ENCODE measurements at regions not wholly inside any gene's neighbourhood (a gene's known extent, or its start where the extent isn't known, plus 50 kb on each side); places are given as distances from the start of the nearest gene placed in this dataset.

DNA sequence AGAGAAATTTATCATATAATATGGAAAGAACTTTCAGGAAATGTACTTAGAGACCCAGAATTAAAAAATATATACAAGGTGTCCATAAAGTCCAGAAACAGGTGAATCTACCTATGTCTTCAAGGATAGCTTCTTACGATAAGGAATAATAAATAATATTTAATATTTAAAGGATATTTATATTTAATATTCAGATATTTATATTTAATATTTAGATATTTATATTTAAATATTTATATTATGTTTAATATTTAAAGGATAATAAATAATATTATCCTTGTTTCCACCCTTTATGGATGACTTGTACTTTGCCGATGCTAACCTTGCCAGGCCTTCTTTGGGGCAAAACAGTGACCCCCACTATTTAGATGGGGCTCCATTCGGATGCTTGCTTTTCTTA lies 169.5 kb upstream of the CADM1 start:
- TF ChIP-seq EZH2phosphoT487 (IDR thresholded peaks at IDR 0.05; ENCODE audit: insufficient read depth, low read depth) = no peak
- TF ChIP-seq EZH2 (IDR thresholded peaks at IDR 0.05; ENCODE audit: insufficient read depth, poor library complexity, severe bottlenecking) = no peak

Data from GM23248 (cell line).